Gastrocnemius medialis (tissue), 4 donors: ENCODE measurements at regions not wholly inside any gene's neighbourhood (a gene's known extent, or its start where the extent isn't known, plus 50 kb on each side); places are given as distances from the start of the nearest gene placed in this dataset.

Experiments used
- CTCF ChIP-seq, 5 experiments: fragments of 450-650 bp in 3 of 5; fragments of 200-600 bp in 2 of 5; sonication (generic) in 2 of 5; IDR thresholded peaks in 4 of 5; conservative IDR thresholded peaks in 1 of 5; 1 replicate in 4 of 5; 2 replicates in 1 of 5; pipeline ENCODE4 v1.5.1; 2016 to 2019; ENCODE audit warnings: antibody characterized with exemption in 5 of 5, mild to moderate bottlenecking in 3 of 5, moderate library complexity in 3 of 5
- POLR2A ChIP-seq, 2 donors: fragments of 450-650 bp; IDR thresholded peaks; one replicate each; pipeline ENCODE4 v1.6.1; 2017; ENCODE audit warnings: antibody characterized with exemption in 2 of 2, mild to moderate bottlenecking in 2 of 2, moderate library complexity in 2 of 2

GRCh38 chr6:21451546-21452013 lies 142.0 kb upstream of the SOX4 start:
- TF ChIP-seq POLR2A (IDR thresholded peaks at IDR 0.05), result no peak
- TF ChIP-seq CTCF (IDR thresholded peaks at IDR 0.05 in 4 of 5, conservative IDR thresholded peaks at IDR 0.05 in 1 of 5), result no peak
